ENCODE measurements at regions not wholly inside any gene's neighbourhood (a gene's known extent, or its start where the extent isn't known, plus 50 kb on each side); places are given as distances from the start of the nearest gene placed in this dataset.
"Not testable (repeated sequence)": the region's sequence is repeated elsewhere in the genome, so short reads cannot be mapped to it uniquely, and the experiment has no call there.

- Mint-ChIP-seq H3K9me3 (ENCODE audit: insufficient read depth) (no peaks in the 10 kb centered on the region), H3K4me3 (no peak overlapping the region), H3K27me3 (no peaks in the 10 kb centered on the region), H3K4me1 (no peaks in the 10 kb centered on the region), H3K27ac (no peak overlapping the region)
- Histone ChIP-seq H3K9me3 (ENCODE audit: control extremely low read depth in 1 of 3, control insufficient read depth in 2 of 3, insufficient read depth in 1 of 3, low read length in 2 of 3) (no peaks in the 10 kb centered on the region), H3K36me3 (replicated peaks in 1 of 2; ENCODE audit: control extremely low read depth in 1 of 2, control insufficient read depth in 1 of 2, extremely low read depth in 1 of 2, insufficient read depth in 2 of 2, low read length in 1 of 2) (no peaks in the 10 kb centered on the region), H2AFZ (ENCODE audit: insufficient read depth, low read depth, low read length, poor library complexity, severe bottlenecking) (no peak overlapping the region), H3K4me3 (ENCODE audit: control extremely low read depth in 1 of 5, extremely low read depth in 1 of 5, insufficient read depth in 1 of 5, low read depth in 2 of 5, low read length in 4 of 5) (no peak overlapping the region), H4K20me1 (ENCODE audit: control insufficient read depth, insufficient read depth, low read length, poor library complexity, severe bottlenecking) (no peaks in the 10 kb centered on the region), H3K79me2 (ENCODE audit: control insufficient read depth, insufficient read depth, low read length) (no peaks in the 10 kb centered on the region), H3K27me3 (replicated peaks in 1 of 4; ENCODE audit: control extremely low read depth in 1 of 4, control insufficient read depth in 3 of 4, insufficient read depth in 4 of 4, low read length in 3 of 4) (no peaks in the 10 kb centered on the region), H3K4me1 (ENCODE audit: control insufficient read depth in 2 of 2, insufficient read depth in 2 of 2, low read length in 2 of 2) (no peaks in the 10 kb centered on the region), H3K27ac (ENCODE audit: low read length in 2 of 2) (no peak overlapping the region), H3K4me2 (replicated peaks; ENCODE audit: low read depth, low read length, poor library complexity, severe bottlenecking) (no peak overlapping the region), H3K9ac (ENCODE audit: low read length) (no peak overlapping the region)
- POLR2A ChIA-PET, result no interaction called here
- DNase-seq (no peak), ATAC-seq (ENCODE audit: low read depth) (no peak)
- intact Hi-C loops (cut with micrococcal nuclease), result no loop called here
- 100% methylated on average over 2 of the region's 4 CpGs for WGBS (ENCODE audit: insufficient coverage)
- CTCF ChIA-PET, result no interaction called here
- TF ChIP-seq CTCF (IDR thresholded peaks at IDR 0.05) (no peak), EZH2 (IDR thresholded peaks at IDR 0.05; ENCODE audit: borderline replicate concordance, insufficient read depth, low read depth, low read length, poor library complexity, severe bottlenecking) (no peak)
Measured at GRCh38 chr3:177465257-177465642, 268.0 kb upstream of the TBL1XR1 start.

GRCh38 chr3:177466074-177466473, 268.8 kb upstream of the TBL1XR1 start:
- H3K9me3 Mint-ChIP-seq (ENCODE audit: insufficient read depth), result no peaks in the 10 kb centered on the region
- ChIA-PET CTCF (no interaction called here), POLR2A (no interaction called here)
- Histone ChIP-seq H3K79me2 (ENCODE audit: control insufficient read depth, insufficient read depth, low read length) (no peaks in the 10 kb centered on the region), H3K9ac (ENCODE audit: low read length) (no peak overlapping the region), H3K4me3 (ENCODE audit: control extremely low read depth in 1 of 5, extremely low read depth in 1 of 5, insufficient read depth in 1 of 5, low read depth in 2 of 5, low read length in 4 of 5) (no peak overlapping the region), H3K4me2 (replicated peaks; ENCODE audit: low read depth, low read length, poor library complexity, severe bottlenecking) (no peak overlapping the region), H3K36me3 (replicated peaks in 1 of 2; ENCODE audit: control extremely low read depth in 1 of 2, control insufficient read depth in 1 of 2, extremely low read depth in 1 of 2, insufficient read depth in 2 of 2, low read length in 1 of 2) (no peaks in the 10 kb centered on the region), H3K4me1 (ENCODE audit: control insufficient read depth in 2 of 2, insufficient read depth in 2 of 2, low read length in 2 of 2) (no peaks in the 10 kb centered on the region), H3K27ac (ENCODE audit: low read length in 2 of 2) (no peak overlapping the region), H3K9me3 (ENCODE audit: control extremely low read depth in 1 of 3, control insufficient read depth in 2 of 3, insufficient read depth in 1 of 3, low read length in 2 of 3) (no peaks in the 10 kb centered on the region), H3K27me3 (replicated peaks in 1 of 4; ENCODE audit: control extremely low read depth in 1 of 4, control insufficient read depth in 3 of 4, insufficient read depth in 4 of 4, low read length in 3 of 4) (no peaks in the 10 kb centered on the region), H2AFZ (ENCODE audit: insufficient read depth, low read depth, low read length, poor library complexity, severe bottlenecking) (no peak overlapping the region), H4K20me1 (ENCODE audit: control insufficient read depth, insufficient read depth, low read length, poor library complexity, severe bottlenecking) (no peaks in the 10 kb centered on the region)
- no peaks in the 10 kb centered on the region for H3K4me1 Mint-ChIP-seq
- no peak overlapping the region for H3K4me3 Mint-ChIP-seq
- DNase-seq (no peak), ATAC-seq (ENCODE audit: low read depth) (no peak)
- no peaks in the 10 kb centered on the region for H3K27me3 Mint-ChIP-seq
- intact Hi-C loops (cut with micrococcal nuclease), result no loop called here
- no peak for TF ChIP-seq EZH2 (IDR thresholded peaks at IDR 0.05; ENCODE audit: borderline replicate concordance, insufficient read depth, low read depth, low read length, poor library complexity, severe bottlenecking)
- TF ChIP-seq CTCF (IDR thresholded peaks at IDR 0.05), result no peak
- no peak overlapping the region for H3K27ac Mint-ChIP-seq
- 100% methylated on average over 1 of the region's 4 CpGs for WGBS (ENCODE audit: insufficient coverage)

GRCh38 chr3:177466622-177467021, 269.3 kb upstream of the TBL1XR1 start:
- H3K9me3 ChIP-seq (ENCODE audit: control extremely low read depth in 1 of 3, control insufficient read depth in 2 of 3, insufficient read depth in 1 of 3, low read length in 2 of 3); H3K79me2 ChIP-seq (ENCODE audit: control insufficient read depth, insufficient read depth, low read length); H3K9ac ChIP-seq (ENCODE audit: low read length); DNase-seq; H3K27me3 Mint-ChIP-seq; H3K27ac Mint-ChIP-seq; H3K27ac ChIP-seq (ENCODE audit: low read length in 2 of 2); H3K36me3 ChIP-seq (replicated peaks in 1 of 2; ENCODE audit: control extremely low read depth in 1 of 2, control insufficient read depth in 1 of 2, extremely low read depth in 1 of 2, insufficient read depth in 2 of 2, low read length in 1 of 2); CTCF ChIA-PET; POLR2A ChIA-PET; H3K27me3 ChIP-seq (replicated peaks in 1 of 4; ENCODE audit: control extremely low read depth in 1 of 4, control insufficient read depth in 3 of 4, insufficient read depth in 4 of 4, low read length in 3 of 4); H3K9me3 Mint-ChIP-seq (ENCODE audit: insufficient read depth); intact Hi-C loops (cut with micrococcal nuclease); ATAC-seq (ENCODE audit: low read depth); H3K4me1 Mint-ChIP-seq; H3K4me3 ChIP-seq (ENCODE audit: control extremely low read depth in 1 of 5, extremely low read depth in 1 of 5, insufficient read depth in 1 of 5, low read depth in 2 of 5, low read length in 4 of 5); H3K4me2 ChIP-seq (replicated peaks; ENCODE audit: low read depth, low read length, poor library complexity, severe bottlenecking); H4K20me1 ChIP-seq (ENCODE audit: control insufficient read depth, insufficient read depth, low read length, poor library complexity, severe bottlenecking); H3K4me3 Mint-ChIP-seq; H3K4me1 ChIP-seq (ENCODE audit: control insufficient read depth in 2 of 2, insufficient read depth in 2 of 2, low read length in 2 of 2); H2AFZ ChIP-seq (ENCODE audit: insufficient read depth, low read depth, low read length, poor library complexity, severe bottlenecking): not testable (repeated sequence)
- 100% methylated on average over 2 of the region's 5 CpGs for WGBS (ENCODE audit: insufficient coverage)
